CD14-positive monocyte (primary cell): ENCODE measurements at regions not wholly inside any gene's neighbourhood (a gene's known extent, or its start where the extent isn't known, plus 50 kb on each side); places are given as distances from the start of the nearest gene placed in this dataset.

Experiments used
- DNase-seq, 3 donors: peaks; one replicate each; pipeline ENCODE4 v3.0.0-alpha.2; 2011 to 2022
- H2AFZ ChIP-seq: 2 replicates; pipeline ENCODE4 v1.6.0; 2012; ENCODE audit warnings: mild to moderate bottlenecking, low read depth, low read length, inconsistent platforms; ENCODE audit not compliant: insufficient read depth, poor library complexity, severe bottlenecking
- H3K27ac ChIP-seq, 2 donors: 1 replicate in 1 of 2; 2 replicates in 1 of 2; pipeline ENCODE4 v1.5.1; 2012 to 2013; ENCODE audit warnings: low read length in 2 of 2, control low read depth in 1 of 2, inconsistent platforms in 1 of 2, low read depth in 1 of 2, mild to moderate bottlenecking in 1 of 2
- H3K27me3 ChIP-seq, 2 donors: one replicate each; pipeline versions ENCODE4 v1.6.0 to v1.6.1; 2011 to 2013; ENCODE audit warnings: low read length in 2 of 2; ENCODE audit not compliant: control insufficient read depth in 2 of 2, insufficient read depth in 2 of 2
- H3K36me3 ChIP-seq, 2 donors: replicated peaks in 1 of 2; 1 replicate in 1 of 2; 2 replicates in 1 of 2; pipeline versions ENCODE4 v1.5.1 to v1.6.1; 2012 to 2013; ENCODE audit warnings: low read length in 2 of 2, control low read depth in 1 of 2, inconsistent platforms in 1 of 2, mild to moderate bottlenecking in 1 of 2; ENCODE audit not compliant: insufficient read depth in 2 of 2, control insufficient read depth in 1 of 2
- H3K4me1 ChIP-seq, 2 donors: 1 replicate in 1 of 2; 2 replicates in 1 of 2; pipeline versions ENCODE4 v1.5.1 to v1.6.1; 2012 to 2013; ENCODE audit warnings: low read length in 2 of 2, control low read depth in 1 of 2, inconsistent platforms in 1 of 2, mild to moderate bottlenecking in 1 of 2, moderate library complexity in 1 of 2; ENCODE audit not compliant: insufficient read depth in 2 of 2, control insufficient read depth in 1 of 2
- H3K4me2 ChIP-seq: replicated peaks from 2 replicates; pipeline ENCODE3; 2012; ENCODE audit warnings: low read length, moderate library complexity, mild to moderate bottlenecking; ENCODE audit not compliant: poor library complexity, severe bottlenecking; ENCODE audit errors: extremely low read depth
- H3K4me3 ChIP-seq, 3 experiments: fragments of 200-600 bp in 1 of 3; sonication (generic) in 1 of 3; replicated peaks in 1 of 3; 1 replicate in 2 of 3; 2 replicates in 1 of 3; pipeline ENCODE4 v1.5.1; 2011 to 2013; ENCODE audit warnings: low read length in 3 of 3, mild to moderate bottlenecking in 3 of 3, control low read depth in 2 of 3, low read depth in 2 of 3, inconsistent platforms in 1 of 3, moderate library complexity in 1 of 3
- H3K79me2 ChIP-seq: 2 replicates; pipeline ENCODE4 v1.6.0; 2012; ENCODE audit warnings: mild to moderate bottlenecking, control low read depth, inconsistent platforms, low read length, moderate library complexity; ENCODE audit not compliant: insufficient read depth
- H3K9ac ChIP-seq: 2 replicates; pipeline ENCODE4 v1.6.0; 2017; ENCODE audit warnings: low read length, mild to moderate bottlenecking; ENCODE audit not compliant: insufficient read depth, poor library complexity, severe bottlenecking
- H3K9me3 ChIP-seq, 2 donors: replicated peaks in 1 of 2; 1 replicate in 1 of 2; 2 replicates in 1 of 2; pipeline versions ENCODE4 v1.5.1 to v1.6.1; 2012 to 2013; ENCODE audit warnings: low read length in 2 of 2, control low read depth in 1 of 2; ENCODE audit not compliant: control insufficient read depth in 1 of 2, insufficient read depth in 1 of 2
- H4K20me1 ChIP-seq: 2 replicates; pipeline ENCODE4 v1.6.0; 2012; ENCODE audit warnings: mild to moderate bottlenecking, low read length, control low read depth, moderate library complexity; ENCODE audit not compliant: insufficient read depth
- H3K27ac Mint-ChIP-seq, 7 donors: one replicate each; pipeline ENCODE4 v1.8.0; 2020; ENCODE audit warnings: mild to moderate bottlenecking in 7 of 7, mixed read lengths in 7 of 7, moderate library complexity in 6 of 7, inconsistent platforms in 2 of 7
- H3K27me3 Mint-ChIP-seq, 3 donors: one replicate each; pipeline ENCODE4 v1.8.0; 2021 to 2022; ENCODE audit warnings: low read depth in 3 of 3, mild to moderate bottlenecking in 3 of 3, mixed read lengths in 3 of 3, moderate library complexity in 3 of 3, inconsistent platforms in 1 of 3
- H3K36me3 Mint-ChIP-seq, 2 donors: one replicate each; pipeline ENCODE4 v1.8.0; 2020; ENCODE audit warnings: mixed read lengths in 2 of 2, inconsistent platforms in 1 of 2, mild to moderate bottlenecking in 1 of 2
- H3K4me1 Mint-ChIP-seq: one replicate; pipeline ENCODE4 v1.8.0; 2020; ENCODE audit warnings: mild to moderate bottlenecking, mixed read lengths
- H3K4me3 Mint-ChIP-seq, 2 donors: one replicate each; pipeline ENCODE4 v1.8.0; 2020; ENCODE audit warnings: mild to moderate bottlenecking in 2 of 2, mixed read lengths in 2 of 2, moderate library complexity in 1 of 2
- H3K9me3 Mint-ChIP-seq, 7 donors: one replicate each; pipeline ENCODE4 v1.8.0; 2020 to 2022; ENCODE audit warnings: mixed read lengths in 7 of 7, mild to moderate bottlenecking in 6 of 7, moderate library complexity in 6 of 7, inconsistent platforms in 2 of 7
- WGBS: methylation state at CpG from one replicate; pipeline ENCODE4 v1.1.5; 2013; ENCODE audit warnings: missing lambda C conversion rate; ENCODE audit not compliant: insufficient coverage; 5-methylcytosine and 5-hydroxymethylcytosine counted together
- intact Hi-C, 2 donors: fragments of 100-400 bp; cut with micrococcal nuclease; formaldehyde crosslinking; loops; one replicate each; pipeline versions ENCODE4 v1.15.0 to v1.15.1; 2023
- TF ChIP-seq, protein P1 (sequence below): fragments of 200-600 bp; IDR thresholded peaks from one replicate; pipeline ENCODE4 v1.8.0; 2022; ENCODE audit warnings: antibody characterized with exemption, mild to moderate bottlenecking

DNA sequence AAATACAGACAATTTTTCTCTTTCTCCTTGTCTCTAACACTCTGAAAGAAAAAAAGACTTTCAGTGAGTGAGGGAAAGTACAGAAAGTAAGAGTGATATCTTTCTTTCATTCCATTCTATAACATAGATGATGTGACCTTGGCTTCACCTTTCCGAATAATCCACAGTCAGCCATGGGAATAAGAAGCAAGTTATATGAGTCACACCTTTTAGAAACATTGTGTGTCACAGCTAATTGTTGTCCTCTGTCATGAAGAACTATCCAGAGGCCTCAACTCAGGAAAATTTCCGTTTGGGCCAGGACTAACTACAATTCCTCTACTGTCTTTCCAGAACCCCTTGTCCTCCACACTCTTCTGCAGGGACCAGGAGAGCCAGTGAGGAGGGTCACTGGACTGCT lies 209.7 kb upstream of the FAR2 start:
- TF ChIP-seq, protein P1, sequence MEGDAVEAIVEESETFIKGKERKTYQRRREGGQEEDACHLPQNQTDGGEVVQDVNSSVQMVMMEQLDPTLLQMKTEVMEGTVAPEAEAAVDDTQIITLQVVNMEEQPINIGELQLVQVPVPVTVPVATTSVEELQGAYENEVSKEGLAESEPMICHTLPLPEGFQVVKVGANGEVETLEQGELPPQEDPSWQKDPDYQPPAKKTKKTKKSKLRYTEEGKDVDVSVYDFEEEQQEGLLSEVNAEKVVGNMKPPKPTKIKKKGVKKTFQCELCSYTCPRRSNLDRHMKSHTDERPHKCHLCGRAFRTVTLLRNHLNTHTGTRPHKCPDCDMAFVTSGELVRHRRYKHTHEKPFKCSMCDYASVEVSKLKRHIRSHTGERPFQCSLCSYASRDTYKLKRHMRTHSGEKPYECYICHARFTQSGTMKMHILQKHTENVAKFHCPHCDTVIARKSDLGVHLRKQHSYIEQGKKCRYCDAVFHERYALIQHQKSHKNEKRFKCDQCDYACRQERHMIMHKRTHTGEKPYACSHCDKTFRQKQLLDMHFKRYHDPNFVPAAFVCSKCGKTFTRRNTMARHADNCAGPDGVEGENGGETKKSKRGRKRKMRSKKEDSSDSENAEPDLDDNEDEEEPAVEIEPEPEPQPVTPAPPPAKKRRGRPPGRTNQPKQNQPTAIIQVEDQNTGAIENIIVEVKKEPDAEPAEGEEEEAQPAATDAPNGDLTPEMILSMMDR, result no peak
- DNase-seq, result no peak
- Histone ChIP-seq H3K36me3 (no peaks in the 10 kb centered on the region), H2AFZ (no peak overlapping the region), H3K9ac (no peak overlapping the region), H3K4me1 (no peaks in the 10 kb centered on the region), H3K27ac (no peak overlapping the region), H3K4me3 (no peak overlapping the region), H4K20me1 (no peaks in the 10 kb centered on the region), H3K27me3 (no peaks in the 10 kb centered on the region), H3K4me2 (no peak overlapping the region), H3K9me3 (no peaks in the 10 kb centered on the region), H3K79me2 (no peaks in the 10 kb centered on the region)
- H3K27me3 Mint-ChIP-seq, result peaks cover 0 to 2% (median 0%) of the 10 kb centered on the region in 3 donors
- no peak overlapping the region for H3K27ac Mint-ChIP-seq
- H3K4me3 Mint-ChIP-seq, result no peak overlapping the region
- intact Hi-C loops, result no loop called here
- H3K4me1 Mint-ChIP-seq, result no peaks in the 10 kb centered on the region
- WGBS, result 100% methylated on average over 1 of the region's 2 CpGs
- H3K36me3 Mint-ChIP-seq, result no peaks in the 10 kb centered on the region
- H3K9me3 Mint-ChIP-seq, result no peaks in the 10 kb centered on the region

DNA sequence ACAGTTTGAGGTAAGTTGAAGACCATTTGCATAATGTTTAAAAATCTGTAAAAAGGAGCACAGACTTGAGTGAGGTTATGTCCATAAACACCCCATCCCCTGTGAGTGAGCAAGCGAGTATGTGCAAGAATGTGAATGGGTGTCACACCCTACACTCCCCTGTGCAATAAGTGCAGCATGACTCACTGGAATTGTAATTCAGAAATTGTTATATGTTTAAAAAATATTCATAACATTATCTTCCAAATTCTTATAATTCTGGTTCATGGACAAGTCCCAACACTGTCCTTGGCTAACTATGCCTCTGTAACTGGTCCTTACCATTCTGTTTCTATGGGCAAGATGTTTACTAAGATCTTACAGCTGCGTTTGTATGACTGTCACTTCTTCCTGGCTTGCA lies 207.8 kb upstream of the FAR2 start:
- Mint-ChIP-seq H3K9me3 (peaks cover 0 to 3% (median 0%) of the 10 kb centered on the region in 7 donors), H3K36me3 (no peaks in the 10 kb centered on the region), H3K27ac (no peak overlapping the region), H3K27me3 (peaks cover 0 to 2% (median 0%) of the 10 kb centered on the region in 3 donors), H3K4me3 (no peak overlapping the region), H3K4me1 (no peaks in the 10 kb centered on the region)
- no peaks in the 10 kb centered on the region for H3K79me2 ChIP-seq
- TF ChIP-seq, protein P1, result no peak
- H3K4me3 ChIP-seq, result no peak overlapping the region
- H3K4me2 ChIP-seq, result no peak overlapping the region
- intact Hi-C loops, result no loop called here
- H3K9ac ChIP-seq, result no peak overlapping the region
- DNase-seq, result no peak
- H4K20me1 ChIP-seq, result no peaks in the 10 kb centered on the region
- H2AFZ ChIP-seq, result no peak overlapping the region
- no peaks in the 10 kb centered on the region for H3K4me1 ChIP-seq
- no CpG with 5 or more reads among the region's 2 CpGs for WGBS
- H3K27me3 ChIP-seq, result no peaks in the 10 kb centered on the region
- no peak overlapping the region for H3K27ac ChIP-seq
- no peaks in the 10 kb centered on the region for H3K36me3 ChIP-seq
- no peaks in the 10 kb centered on the region for H3K9me3 ChIP-seq
